PC-9 (cell line): ENCODE measurements at regions not wholly inside any gene's neighbourhood (a gene's known extent, or its start where the extent isn't known, plus 50 kb on each side); places are given as distances from the start of the nearest gene placed in this dataset.

Source experiments
- CTCF ChIP-seq: fragments of 200-600 bp; sonication (generic); conservative IDR thresholded peaks from 2 replicates; pipeline ENCODE4 v1.6.1; 2017; ENCODE audit warnings: mixed run types, antibody characterized with exemption, mild to moderate bottlenecking, moderate library complexity
- EZH2 ChIP-seq: fragments of 200-600 bp; sonication (generic); IDR thresholded peaks from 2 replicates; pipeline ENCODE4 v1.8.0; 2017; ENCODE audit warnings: antibody characterized with exemption, low read depth

- no peak for TF ChIP-seq CTCF
- TF ChIP-seq EZH2: no peak
Observed at GRCh38 chr3:106628407-106628806, 748.8 kb upstream of the CCDC54 start.
